HG03135 (cell line): ENCODE measurements at regions not wholly inside any gene's neighbourhood (a gene's known extent, or its start where the extent isn't known, plus 50 kb on each side); places are given as distances from the start of the nearest gene placed in this dataset.

Experiments used
- ATAC-seq: cut with Tn5 transposase; IDR thresholded peaks from one replicate; pipeline ENCODE4 v1.9.1; 2021; ENCODE audit warnings: mild to moderate bottlenecking, moderate library complexity; ENCODE audit not compliant: unreplicated experiment

DNA sequence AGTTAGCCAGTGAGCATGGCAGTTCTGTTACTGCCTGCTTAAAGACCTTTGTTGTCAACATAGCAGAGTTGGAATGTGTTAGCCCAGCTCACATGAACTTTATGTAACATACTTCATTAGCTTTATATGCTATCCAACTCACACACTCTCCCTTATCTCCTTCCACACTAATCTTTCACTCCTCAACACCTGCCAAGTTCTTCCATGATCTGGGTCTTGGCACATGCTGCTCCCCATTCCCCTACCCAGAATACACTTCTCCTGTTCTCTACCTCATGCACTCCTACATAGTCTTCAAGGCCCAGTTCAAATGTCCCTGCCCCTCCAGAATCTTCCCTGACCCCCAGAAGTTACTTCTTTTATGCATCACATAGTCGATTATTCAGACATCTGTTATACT is 179.3 kb downstream of the KATNAL1 start:
- no peak for ATAC-seq

DNA sequence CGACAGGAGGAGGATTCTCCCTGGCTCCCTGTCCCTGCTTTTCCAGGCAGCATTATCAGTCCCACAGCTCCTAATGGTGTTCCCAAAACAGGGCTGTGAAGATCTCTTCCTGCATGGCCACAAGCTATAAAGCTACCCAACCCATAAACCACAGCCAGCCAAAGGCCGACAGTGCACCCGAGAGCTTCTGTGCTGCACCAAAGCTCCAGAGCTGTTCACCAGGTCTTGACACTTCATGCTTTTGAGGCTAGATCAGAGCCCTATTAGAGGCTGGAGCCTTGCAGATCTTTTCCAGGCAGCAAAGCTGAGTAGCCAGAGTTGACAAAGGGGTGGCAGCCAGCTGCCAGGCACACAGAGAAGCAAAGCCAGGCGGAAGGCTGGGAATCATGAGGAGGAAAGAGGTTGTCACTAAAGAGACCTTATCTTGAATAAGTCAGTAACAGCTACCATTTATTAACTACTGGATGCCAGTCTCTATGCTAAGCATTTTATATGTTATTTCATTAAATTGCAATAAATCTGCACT is 180.4 kb downstream of the KATNAL1 start:
- ATAC-seq, result no peak

DNA sequence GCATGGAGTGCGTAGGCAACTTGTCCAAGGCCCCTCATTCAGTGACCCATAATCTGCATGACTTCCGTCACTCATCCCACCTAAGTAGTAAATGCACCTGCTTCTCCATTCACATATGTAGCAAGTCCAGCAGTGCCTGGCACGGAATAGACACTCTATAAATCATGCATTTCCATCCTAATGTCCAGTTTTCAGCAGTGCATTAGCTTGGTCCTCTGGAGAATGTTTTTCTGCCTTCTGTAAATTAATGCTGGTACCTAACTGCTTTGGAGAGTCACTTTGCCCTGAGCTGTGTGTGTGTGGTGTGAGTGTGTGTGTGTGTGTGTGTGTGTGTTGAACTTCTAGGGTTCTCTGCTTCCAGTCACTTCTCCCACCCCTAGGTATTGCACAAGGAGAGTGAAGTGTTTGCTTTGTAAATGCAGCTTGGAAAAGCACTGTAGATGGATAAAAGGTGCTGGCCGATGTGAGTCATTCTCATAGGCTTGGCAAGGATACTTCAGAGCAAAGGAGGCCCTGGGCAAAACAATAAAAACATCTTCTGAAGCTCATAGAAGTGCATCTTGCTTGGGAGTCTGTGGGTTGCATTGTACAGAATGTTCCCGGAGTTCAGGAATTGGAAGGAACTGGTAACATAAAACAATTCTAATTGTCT is 181.8 kb downstream of the KATNAL1 start:
- ATAC-seq, result no peak

DNA sequence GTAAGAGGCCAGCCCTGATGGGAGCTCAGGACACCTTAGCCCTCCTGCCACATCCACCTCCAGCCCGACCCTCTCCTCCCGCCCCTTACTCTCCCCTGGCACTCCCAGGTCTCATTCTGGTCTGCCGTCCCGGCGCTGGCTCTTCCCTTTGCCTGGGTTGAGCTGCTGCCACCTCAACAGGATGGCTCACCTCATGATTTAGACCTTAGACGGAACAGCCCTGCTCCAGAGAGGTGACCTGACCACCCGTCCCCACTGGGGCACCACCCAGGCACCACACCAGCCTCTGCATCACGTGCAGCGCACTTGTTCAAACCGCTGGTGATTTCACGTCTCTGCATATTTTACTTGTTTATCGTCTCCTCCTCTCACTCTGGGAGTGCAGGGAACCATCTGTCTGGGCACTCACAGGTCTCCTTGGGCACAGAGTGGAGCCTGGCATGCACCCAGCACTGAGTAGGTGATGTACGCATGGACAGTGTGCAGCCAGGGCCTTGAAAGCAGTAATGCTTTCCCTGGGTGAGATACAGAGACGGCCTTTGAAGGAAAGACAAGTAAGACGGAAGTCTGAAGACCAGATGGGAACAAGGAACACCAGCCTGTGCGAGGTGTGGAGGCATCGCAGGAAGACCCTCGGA is 183.1 kb downstream of the KATNAL1 start:
- ATAC-seq, result no peak

DNA sequence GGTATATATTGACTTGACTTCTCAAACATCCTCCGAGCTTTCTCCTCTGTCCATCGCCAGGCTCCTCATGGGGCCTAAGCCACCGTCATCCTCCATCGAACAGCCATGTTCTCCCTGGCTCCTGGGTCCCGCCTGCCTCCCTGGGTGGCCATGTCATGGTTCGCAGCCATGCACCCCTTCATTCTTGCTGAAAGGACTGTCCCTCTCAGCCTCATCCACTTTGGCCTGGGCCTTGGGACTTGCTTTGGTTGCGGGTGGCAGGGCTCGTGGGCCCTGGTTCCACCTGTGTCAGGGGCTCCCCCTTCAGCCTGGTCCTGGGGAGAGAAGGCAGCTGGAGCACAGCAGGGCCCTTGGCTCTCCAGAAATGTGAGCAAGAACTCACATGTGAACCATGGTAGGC is 183.8 kb downstream of the KATNAL1 start:
- no peak for ATAC-seq

DNA sequence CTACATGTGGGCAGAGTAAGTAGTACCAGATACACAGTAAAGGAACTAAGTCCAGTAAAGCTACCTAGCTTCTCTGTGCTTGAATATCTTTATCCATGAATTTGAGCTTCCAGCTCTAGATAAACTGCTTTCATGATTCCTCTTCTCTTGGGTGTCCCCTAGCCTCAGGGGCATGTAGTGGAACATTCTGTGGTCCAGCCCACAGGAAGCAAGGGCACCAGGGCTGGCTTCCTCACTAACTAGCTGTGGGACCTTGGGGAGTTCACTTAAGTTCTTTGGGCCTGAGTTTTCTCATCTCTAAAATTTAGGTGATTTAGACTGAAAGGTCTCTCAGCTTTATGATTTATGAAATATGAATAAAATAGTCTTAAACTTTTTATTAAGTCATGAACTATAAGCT is 185.7 kb downstream of the KATNAL1 start:
- no peak for ATAC-seq

DNA sequence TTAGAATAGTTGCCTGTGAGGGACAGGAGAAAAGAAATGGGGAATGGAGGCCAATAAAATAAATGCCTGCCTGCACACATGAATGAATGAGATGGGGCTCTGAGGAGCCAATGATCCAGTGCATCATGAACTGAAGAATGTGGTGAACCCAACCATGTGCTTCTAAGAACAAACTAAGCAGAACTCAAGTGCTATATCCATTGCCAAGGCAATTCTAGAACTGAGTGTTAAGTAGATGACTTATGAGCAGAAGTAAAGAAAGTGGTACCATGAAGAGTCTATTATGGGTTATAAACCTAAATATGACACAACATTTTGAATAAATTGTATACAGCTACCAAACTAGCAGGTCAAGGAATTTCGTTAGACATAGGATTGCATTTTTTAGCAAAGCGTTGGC is 186.1 kb downstream of the KATNAL1 start:
- ATAC-seq, result no peak

DNA sequence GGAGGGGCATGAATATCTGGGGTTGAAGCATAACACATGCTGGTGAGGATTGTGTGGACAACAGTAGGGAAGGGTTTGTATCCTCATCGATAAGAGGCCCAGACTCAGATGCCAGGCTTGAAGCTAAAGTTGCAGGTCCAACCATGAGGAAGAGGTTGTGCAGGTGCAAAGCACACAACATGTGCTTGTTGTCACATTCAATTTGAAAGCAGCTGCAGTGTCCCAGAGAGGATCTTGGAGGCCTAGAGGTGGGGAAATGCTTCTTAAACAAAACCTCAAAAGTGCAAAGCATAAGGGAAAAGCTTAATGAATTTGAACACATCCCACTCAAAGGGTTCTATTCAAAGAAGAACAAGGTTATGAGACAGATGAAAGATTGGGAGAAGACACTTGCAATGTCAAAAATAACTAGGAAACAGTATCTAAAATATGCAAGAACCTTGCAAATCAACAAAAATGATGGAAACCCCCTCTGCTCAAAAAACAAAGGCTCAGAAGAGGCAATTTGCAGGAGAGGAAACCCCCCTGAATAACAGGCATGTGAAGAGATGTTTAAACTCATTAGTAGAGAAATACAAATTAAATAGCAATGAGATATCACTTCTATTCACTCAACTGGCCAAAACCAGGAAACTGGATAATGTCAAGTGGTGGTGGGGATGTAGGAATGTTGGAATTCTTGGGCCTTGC is 187.1 kb downstream of the KATNAL1 start:
- ATAC-seq, result no peak

DNA sequence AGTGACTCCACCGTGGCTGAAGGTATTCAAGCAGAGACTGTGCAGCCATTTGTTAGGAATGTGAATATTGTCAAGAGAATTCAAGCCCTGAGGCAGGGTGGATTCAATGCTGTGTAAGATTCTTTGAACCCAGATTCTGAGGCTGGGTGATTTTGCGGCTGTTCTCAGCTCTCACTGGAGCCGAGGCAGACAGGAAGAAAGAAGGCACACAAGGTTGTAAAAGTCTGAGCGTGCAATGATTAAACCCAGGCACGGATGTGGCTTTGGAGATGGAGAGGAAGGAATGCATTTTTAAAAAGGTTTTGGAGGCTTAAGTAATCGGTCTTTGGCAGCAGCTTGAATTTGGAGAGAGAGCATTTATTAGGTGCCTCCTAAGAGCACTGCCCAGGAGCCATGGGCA is 187.9 kb downstream of the KATNAL1 start:
- ATAC-seq, result no peak

DNA sequence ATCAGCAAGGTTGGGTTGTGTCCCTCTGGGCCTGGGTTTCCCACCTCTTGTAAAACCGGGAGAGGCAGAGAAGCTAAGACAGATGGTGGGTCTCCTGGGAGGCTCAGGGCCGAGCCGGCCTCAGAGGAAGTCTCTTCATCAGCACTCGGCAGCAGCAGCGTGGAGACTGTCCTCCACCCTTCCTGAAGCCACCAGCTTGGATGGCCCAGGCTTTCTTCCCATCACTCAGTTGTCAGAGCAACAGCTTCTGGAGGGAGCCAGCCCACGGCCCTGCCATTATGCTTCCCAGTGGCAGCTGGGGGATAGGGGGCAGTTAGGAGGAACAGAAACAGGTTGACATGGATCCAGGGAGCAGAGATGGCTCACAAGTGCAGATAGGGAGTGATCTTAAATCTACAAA is 191.0 kb downstream of the KATNAL1 start:
- no peak for ATAC-seq

DNA sequence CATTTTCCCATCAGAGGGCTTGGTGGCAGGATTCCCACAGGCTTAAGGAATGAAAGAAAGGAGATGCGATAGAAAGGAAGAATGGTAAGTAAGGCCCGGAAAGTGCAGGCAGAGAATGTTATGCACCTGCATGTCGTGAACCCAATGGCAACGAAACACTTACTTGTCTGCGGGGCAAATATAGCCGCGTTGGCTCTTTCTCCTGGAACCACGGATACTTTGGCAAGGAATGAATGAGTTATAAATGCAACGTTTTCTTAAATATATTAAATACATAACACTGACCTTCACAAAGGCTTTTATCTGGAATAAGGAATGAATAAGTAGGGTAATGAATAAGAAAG is 192.1 kb downstream of the KATNAL1 start:
- no peak for ATAC-seq

DNA sequence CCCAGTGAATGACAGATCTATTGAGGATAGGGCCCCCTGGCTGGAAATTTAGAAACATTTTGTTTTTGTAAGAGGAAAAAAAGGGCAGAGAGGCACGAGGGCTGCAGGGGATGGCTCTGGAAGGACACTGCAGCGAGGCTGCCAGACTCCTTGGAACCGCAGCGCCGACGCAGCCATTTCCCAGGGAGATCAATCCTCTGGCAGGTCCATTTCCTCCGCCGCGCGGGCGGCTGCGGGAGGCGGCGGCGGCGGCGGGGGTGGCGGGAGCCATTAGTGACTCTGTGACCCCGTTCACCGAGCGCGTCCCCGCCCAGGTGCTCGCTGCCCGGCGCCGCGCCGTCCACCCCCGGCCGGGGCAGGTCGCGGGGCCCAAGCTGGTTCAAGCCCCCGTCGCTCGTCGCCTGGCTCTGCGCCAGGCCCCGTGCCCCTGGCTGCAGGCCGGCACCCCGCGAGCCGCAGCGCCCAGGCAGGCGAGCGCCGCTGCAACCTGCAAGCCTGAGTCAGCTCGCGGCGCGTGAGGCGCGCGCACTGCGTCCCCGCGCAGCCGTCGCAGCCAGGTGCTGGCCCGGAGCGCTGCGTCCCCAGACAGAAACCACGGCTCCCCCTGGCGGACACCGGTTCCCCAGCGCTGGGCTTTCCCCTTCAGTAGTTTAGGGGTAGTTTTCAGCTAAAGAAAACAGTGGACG is 192.6 kb downstream of the KATNAL1 start:
- peak; percentile 82 for ATAC-seq

DNA sequence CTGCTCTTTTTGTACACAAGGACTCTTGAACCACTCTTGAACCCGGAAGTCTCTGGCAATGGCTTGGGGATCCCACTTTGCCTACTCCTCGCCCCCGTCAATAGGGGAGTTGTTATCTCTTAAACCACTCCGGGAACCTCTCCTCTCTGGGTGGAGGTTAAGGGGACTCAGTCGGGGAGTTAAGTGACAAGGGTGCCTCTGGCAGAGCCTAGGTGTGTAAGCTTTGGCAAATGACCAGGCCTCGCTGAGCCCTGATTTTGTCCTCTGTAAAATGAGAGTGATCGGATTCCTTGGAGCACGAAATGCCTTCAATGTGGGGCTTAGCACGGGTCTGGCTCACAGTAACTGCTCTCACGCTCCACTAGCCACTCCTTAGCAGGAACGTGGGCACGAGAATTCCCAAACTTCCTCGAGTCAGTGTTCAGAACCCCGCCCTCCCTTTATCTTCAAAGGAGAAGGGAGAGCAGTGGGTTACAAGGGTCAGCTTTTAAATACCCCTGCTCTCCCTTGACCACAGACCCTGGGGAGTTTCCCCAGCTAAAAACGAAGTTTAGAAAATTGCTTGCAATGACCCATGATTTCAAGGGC is 193.3 kb downstream of the KATNAL1 start:
- no peak for ATAC-seq

DNA sequence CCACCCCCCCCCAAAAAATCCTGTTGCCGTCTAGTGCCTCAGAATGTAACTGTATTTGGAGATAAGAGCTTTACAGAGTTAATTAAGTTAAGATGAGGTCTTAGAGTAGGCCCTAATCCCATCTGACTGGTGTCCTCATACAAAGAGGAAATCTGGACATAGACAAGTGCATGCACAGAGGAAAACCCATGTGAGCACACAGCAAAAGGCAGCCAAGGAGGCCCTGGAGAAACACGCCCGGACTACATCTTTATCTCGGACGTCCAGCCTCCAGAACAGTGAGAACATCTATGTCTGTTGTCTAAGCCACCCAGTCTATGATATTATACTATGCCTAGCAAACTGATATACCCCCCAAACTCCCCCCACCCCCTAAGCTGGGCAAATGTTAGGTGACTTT is 193.8 kb downstream of the KATNAL1 start:
- no peak for ATAC-seq

DNA sequence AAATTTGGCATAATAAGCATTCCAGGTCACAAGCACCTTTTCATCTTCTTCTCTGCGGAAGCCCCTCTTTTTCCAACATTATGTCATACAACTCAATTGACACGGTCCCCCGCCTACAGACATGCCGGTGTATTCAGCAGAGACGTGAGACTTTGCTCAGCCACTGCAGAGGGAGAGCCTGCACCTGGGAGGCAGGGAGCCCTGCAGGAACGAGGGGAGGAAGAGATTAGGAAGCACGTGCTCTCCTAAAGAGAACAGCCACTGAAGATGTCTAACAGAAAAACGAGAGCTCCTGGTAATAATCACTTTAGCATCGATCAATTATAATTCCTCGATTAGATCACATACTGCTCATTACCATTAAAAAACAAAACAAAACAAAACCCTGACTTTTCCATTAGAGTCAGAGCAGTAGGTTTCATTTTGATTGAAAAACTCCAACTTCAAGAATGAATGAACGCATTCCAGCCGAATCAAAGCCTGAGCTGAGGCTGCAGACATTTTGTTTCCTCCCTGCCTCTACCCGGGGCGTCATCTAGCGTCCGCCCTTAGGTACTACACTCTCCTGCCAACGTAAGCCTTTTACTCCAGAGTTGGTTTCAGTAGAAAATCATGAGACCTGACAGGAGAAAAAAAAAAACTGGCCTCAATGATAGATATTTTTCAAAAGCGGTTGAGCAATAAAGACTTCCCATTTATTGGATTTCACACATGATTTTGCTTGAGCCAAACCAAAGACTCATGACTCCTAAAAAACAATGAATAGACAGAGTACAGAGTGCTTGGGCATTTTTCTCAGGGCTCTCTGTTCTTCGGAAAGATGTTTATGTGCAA is 194.5 kb downstream of the KATNAL1 start:
- ATAC-seq, result peak; percentile 50

DNA sequence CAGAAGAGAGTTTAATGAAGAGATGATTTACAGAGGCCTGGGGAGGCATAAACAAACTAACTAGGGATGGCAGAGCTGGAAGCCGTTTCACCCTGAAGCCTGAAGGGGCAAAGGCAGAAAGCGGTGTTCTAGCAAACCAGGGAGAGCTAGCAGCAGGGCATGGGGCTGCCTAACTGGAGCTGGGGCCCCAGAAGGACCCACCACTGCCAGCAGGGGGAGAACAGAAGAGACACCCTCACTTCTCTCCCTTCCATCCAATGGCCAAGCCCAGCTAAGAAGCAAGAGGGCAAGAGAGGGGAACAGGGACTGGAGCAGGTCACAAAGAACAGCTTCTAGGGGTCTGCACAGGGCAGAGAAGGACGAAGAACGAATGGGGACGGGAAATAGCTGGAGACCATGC is 195.5 kb downstream of the KATNAL1 start:
- no peak for ATAC-seq

DNA sequence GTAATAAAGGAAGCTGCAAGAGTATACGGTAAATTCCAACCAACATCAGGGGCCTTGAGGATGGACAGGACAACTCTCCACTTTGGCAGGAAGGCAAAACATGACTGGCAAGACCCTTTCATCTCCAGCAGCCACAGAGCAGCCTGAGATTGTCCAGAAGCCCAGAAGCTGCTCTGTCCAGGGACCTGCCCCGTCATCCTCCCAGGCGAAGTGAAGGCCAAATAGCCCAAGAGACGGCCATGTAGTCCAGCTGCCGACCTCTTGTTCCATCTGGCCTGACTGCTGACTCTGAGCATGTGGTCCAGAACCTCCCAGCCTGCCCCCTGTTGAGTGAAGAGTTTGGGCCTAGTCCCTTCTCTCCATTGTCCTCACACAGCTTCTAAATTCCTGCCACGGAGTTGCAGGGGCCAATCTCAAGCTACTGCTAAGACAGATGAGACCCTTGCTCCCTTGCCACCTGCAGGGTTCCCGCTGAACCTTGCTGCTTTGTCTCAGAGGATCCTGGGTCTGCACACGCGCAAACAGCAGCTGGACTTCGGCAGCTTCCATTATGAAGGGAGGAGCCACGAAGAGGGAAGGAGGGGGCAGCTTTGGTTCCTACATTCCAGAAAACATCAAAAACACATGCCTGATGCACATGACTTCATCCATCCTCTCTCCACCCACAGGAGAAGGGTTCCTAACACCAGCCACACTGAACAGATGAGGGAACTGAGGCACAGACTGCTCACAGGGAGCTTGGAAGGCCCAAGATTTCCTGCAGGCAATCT is 196.9 kb downstream of the KATNAL1 start:
- no peak for ATAC-seq

DNA sequence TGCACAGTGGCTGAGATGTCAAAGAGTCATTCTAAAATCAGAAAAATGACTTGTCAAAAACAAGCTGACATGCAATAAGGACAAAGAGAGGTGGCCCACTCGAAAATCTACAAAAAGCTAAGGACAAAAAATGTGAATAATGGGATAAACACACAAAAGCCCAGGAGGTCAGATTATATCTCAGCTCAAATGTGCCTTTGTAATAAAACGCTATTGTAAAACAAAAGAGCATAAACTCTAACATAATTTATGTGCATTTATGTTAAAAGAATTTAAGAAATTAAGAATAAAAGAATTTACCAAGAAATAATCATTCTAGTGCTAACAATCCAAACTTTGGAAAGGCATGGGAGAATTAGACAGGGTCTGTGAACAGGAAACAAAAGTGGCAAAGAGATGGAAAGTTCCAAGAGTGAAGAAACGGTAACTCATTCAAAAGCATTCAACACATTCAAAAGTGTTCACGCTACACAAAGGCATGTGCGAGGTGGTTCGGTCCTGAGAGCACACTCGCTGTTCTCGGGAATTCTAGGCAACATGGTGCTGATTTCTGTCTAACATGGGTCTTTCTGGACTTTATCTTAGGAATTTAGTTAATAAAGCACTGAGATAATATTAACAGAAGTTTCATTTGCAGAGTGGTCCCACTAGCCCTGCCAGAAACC is 197.7 kb downstream of the KATNAL1 start:
- ATAC-seq, result no peak

DNA sequence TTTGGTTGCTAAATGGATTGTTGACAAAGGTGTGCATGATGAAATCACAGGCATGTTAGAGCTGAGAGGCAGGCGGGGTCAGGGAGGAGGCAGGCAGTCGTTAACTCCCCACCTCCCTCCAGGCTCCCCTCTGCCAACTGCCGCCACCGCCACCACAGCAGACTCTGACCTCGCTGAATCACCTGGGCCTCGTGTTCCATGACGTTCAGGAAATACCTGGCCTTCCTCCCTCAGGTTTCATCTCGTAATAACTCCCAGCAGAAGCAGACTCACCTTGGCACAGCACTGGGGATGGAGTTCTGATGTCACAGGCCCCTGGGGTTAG is 198.5 kb downstream of the KATNAL1 start:
- ATAC-seq, result no peak
